Activated CD8-positive, alpha-beta memory T cell treated with anti-CD3 and anti-CD28 coated beads, Interleukin-2, amount 50 U/mL, for 4 hours (primary cell): ENCODE measurements at regions not wholly inside any gene's neighbourhood (a gene's known extent, or its start where the extent isn't known, plus 50 kb on each side); places are given as distances from the start of the nearest gene placed in this dataset.
A peak's percentile ranks its signal among the peaks of the same experiment; 100 is the strongest.
"Not testable (repeated sequence)": the region's sequence is repeated elsewhere in the genome, so short reads cannot be mapped to it uniquely, and the experiment has no call there.

Experiments used
- DNase-seq: peaks from one replicate; pipeline ENCODE4 v3.0.0-alpha.2; 2020

- no peak for DNase-seq
Observed at GRCh38 chr12:67046062-67046461, 223.1 kb upstream of the CAND1 start.

GRCh38 chr12:67047634-67048033 is 221.5 kb upstream of the CAND1 start:
- no peak for DNase-seq

DNA sequence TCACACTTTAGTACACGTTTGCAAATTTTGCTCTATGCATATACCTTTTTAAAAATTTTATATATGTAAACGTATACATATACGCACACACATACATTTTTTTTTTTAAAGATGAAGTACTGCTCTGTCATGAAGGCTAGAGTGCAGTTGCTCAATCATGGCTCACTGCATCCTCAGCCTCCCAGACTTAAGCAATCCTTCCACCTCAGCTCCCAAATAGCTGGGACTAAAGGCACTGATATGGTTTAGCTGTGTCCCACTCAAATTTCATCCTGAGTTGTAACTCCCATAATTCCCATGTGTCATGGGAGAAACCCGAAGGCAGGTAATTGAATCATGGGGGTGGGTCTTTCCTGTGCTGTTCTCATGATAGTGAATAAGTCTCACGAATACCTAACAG is 220.8 kb upstream of the CAND1 start:
- no peak for DNase-seq

DNA sequence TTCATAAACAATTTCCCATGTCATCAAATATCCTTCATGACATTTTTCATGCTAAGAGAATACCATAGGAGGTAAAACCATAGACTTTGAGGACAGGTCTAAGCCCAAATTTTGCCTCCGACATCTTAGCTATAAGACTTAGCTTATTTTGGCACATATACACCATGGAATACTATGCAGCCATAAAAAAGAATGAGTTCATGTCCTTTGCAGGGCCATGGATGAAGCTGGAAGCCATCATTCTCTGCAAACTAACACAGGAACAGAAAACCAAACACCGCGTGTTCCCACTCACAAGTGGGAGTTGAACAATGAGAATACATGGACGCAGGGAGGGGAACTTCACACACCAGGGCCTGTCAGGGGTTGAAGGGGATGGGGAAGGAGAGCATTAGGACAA is 220.0 kb upstream of the CAND1 start:
- not testable (repeated sequence) for DNase-seq

DNA sequence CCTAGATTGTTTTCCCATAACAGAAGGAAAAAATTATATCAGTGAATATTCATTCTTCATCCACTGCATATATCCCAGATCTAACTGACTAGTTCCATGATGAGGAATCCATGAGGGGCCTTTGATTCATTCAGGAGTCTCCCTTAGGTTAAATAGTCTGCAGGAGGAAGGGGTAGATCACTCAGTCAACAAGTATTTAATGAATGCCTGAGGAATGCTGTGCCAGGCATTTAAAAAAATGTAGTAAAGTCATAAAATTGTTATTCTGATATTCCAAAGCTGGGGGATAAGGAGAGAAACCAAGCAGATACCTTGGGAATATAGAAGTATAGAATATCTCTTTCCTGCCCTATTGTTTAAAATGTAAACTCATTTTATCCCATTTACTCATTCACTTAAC is 216.2 kb upstream of the CAND1 start:
- no peak for DNase-seq

DNA sequence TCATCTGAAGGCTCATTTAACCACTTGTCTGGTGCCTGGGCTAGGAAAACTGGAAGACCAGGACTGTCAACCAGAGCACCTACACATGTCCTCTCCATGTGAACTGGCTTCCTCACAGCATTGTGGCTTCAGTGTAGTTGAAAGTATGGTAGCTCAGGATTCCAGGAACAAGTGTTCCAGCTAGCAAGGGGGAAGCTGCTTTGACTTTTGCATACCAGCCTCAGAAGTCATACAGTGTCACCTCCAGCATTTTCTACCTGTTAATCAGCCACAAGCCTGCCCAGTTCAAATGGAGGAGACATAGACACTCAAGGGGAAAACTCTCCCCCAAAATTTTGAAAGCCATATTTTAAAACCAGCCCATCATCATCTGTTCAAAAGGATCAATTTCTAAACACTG is 212.8 kb upstream of the CAND1 start:
- no peak for DNase-seq

DNA sequence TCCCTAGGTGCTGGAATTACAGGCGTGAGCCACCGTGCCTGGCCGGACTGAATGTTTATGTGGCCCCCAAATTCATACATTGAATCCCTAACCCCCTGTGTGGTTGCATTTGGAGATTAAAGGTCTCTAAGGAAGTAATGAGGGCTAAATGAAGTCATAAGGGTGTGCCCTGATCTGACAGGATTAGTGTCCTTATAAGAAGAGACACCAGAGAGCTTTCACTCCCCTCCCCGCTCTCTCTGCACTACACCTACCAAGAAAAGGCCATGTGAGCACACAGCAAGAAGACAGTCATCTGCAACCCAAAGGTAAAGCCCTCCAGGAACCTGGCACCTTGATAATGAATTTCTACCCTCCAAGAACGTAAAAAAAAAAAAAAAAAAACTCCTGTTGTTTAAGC is 212.1 kb upstream of the CAND1 start:
- DNase-seq = no peak

DNA sequence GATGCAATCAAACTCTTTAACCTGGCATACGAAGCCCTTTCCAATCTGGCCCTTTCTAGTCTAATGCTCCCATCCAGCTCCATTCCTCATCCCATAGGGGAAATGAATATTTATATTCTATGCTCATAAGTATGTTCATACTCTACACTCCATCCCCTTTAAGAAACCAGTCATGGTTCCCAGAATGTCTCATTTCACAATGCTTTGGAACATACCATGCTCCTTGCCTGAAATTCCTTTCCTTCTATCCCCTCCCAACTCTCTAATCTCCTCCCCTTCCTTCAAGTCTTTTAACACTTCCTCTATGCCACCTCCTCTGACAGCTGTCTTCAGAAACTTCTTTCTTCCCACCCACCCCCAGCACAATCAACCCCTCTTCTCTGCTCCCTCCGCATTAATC is 207.0 kb upstream of the CAND1 start:
- no peak for DNase-seq

GRCh38 chr12:67067453-67068203 is 201.5 kb upstream of the CAND1 start:
- no peak for DNase-seq

DNA sequence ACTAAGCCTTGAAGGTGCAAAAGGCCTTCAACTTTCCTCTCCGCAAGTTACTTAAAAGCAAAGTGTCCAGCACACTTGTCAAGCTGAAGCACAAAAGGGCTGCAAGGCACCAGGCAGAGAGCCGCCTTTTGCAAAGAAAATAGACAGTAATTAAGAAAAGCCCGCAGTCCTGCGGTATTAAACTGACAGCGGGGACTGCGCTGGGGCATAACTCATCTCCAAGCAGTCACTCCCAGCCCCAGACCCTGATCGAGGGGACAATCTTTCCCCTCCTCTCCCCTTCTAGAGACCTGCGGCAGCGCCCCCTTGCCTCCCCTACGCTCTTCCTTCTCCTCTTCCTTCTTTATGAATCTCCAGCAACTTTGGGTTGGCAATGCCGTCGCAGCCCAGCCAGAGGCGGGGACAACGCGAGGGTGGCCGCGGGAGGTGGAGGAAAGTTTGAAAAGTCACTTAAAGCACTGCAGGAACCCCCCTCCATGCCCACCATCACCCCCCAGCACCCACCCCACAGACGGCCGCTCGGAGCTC is 200.9 kb upstream of the CAND1 start:
- no peak for DNase-seq

DNA sequence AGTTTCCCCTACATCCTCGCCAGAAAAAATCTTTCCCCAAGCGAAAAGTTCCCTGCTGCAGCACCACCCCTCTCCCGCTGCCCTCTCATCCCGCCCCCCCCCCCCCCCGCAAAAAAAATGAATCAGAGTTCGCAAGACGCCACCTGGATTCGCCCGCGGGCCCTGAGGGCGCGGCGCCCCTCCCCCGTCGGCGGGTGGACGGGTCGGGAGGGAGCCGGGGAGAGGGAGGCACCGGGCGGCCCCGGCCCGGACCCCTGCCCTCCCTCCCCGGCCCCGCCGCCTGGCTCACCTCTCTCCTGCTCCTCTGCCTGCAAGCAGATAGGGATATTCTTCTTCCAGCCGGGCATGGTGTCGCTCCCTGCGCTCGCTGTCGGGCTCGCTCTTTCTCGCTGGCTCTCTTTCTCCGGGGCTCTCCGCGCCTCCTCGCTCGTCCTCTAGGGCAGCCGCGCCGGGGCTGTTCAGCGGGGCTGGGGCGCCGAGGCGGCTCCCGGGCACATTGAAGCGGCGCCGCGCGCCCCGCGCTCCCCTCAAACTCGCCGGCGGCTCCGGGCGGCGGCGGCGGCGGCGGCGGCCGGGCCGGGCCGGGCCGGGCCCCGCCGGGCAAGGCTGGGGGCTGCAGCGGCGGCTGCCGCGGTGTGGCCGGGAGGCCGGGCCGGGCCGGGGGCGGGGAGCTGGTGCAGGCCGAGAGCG is 200.3 kb upstream of the CAND1 start:
- peak; percentile 49 for DNase-seq

- peak; percentile 48 for DNase-seq
Observed at GRCh38 chr12:67069451-67070306, 199.5 kb upstream of the CAND1 start.

DNA sequence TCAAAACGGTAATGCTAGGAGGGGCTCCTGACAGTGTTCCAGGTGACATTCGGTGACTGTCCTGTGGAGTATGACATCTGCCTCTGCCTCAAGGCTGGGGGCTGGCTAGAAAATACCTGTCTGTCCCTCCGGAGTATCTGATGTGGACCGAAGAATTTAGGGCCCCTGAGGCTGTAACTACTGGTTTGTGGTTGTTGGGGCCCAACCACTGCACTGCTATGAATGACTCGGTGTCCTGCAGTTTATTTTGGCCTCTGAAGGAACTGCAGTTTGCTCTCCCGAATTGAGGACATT is 198.9 kb upstream of the CAND1 start:
- no peak for DNase-seq

DNA sequence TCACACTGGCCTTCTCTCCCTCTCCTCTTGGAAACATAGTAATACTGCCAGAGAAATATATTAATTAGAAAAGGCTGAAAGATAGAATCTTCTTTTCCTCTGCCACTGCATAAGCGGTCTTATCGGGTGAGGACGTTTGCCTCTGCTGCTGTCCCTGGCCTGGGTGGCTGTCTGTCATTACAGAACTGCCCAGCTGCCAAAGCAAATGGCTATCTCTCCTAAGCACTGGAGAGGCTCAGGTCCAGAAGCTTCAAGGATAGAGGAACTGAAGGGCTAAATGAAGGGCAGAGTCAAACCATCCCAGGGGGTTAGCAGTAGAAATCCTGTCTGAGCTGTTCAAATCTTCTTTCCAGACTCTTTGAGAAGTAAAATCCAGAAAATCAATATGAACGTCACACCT is 198.6 kb upstream of the CAND1 start:
- DNase-seq = no peak

GRCh38 chr12:67072281-67072680 is 196.9 kb upstream of the CAND1 start:
- DNase-seq = not testable (repeated sequence)

DNA sequence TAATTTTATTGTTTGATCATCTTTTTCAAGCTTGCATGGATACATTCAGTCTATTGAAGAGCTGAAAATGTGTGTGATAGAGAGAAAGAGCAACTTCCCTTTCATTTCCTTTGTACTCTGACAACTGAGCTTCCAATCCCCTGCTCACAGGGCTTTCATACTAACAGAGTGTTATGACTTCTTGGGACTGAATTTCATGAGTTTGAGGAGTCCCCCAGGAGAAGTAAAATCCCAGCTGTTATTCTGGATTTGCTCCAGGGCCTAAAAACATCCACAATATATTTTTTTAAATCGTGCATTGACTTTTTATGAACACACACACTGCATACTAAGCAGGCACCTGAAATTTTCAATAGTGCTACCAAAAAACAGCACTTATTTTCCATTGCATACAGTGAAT is 195.8 kb upstream of the CAND1 start:
- DNase-seq = no peak

GRCh38 chr12:67074072-67074471 is 195.1 kb upstream of the CAND1 start:
- no peak for DNase-seq

DNA sequence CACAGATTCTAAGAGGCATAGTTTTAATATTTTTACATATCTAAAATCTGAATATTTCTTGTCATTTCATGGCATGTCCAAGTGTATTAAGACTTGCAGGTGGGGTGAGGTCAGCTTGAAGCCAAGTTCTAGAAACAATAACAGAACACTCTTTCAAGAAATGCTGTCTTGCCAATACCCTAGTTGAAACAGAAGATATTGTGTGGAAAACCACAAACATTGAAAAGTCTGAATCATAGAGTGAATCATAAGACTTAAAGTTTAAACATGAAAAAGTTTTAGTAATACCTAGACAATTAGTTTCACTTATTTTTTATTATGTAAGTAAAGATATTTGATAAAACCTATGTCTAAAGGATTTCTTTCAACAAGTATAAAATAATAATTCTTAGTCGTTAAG is 191.5 kb upstream of the CAND1 start:
- DNase-seq = no peak

DNA sequence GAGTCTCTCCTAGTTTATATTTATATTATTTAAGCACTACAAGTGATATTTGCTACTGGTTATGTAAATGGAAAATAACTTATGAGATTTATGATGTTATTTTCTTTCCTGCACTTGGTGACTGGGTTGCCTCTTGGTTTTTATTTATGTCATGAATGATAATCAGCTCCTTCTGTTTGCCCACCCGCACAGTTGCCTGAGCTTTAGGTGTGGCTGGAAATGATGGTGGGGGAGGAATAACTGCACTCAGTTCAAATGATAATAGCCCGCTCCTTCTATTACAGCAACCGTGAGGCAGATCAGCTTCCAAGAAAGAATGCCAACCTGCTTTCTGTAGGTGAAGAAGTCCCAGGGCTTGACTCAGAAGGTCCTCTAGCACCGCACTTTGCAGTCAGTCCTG is 190.2 kb upstream of the CAND1 start:
- no peak for DNase-seq

GRCh38 chr12:67080637-67081036 is 188.5 kb upstream of the CAND1 start:
- DNase-seq = no peak

GRCh38 chr12:67082221-67082620 is 186.9 kb upstream of the CAND1 start:
- DNase-seq = no peak

DNA sequence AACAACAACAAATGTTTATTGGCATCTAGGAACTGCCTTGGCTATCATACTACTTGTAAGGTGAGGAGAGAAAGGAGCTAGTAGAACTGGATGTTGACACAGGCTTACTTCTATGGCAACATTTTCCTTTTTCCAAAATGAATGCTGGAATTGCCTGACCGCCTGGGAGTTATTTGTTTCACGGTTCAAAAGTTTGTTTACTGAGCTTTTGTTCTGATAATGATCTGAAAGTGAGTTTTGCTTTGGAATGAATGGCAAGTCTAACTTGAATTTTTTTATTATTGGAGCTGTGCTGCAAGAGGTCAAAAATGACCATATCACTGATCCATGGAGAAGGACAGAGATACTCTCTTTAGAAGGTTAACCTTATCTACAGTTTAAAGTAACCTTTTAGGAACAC is 183.5 kb upstream of the CAND1 start:
- DNase-seq = no peak

DNA sequence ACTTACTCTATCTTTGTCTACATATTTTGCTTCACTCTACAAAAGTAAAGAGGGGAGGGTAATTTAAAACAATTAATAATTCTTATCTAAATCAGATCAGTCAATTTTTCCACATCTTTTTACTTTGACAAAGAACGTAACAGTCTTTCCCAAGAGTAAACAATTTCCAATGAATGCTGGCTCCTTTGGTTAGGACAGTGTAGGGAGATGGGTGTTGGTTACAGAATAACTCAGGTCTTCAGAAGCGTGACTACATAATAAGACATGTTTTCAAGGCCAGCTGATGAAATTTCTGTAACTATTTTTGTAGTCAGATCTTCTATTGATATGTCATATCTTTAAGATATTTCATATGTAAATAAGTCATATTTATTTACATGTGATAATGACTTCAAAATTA is 183.0 kb upstream of the CAND1 start:
- DNase-seq = no peak
